ENCODE measurements at regions not wholly inside any gene's neighbourhood (a gene's known extent, or its start where the extent isn't known, plus 50 kb on each side); places are given as distances from the start of the nearest gene placed in this dataset.

- peak; percentile 10 for DNase-seq
Observed at GRCh38 chr3:110139048-110139447, 801.7 kb upstream of the DPPA4 start.

GRCh38 chr3:110139821-110140220 lies 802.5 kb upstream of the DPPA4 start:
- no peak for DNase-seq

- no peak for DNase-seq
Observed at GRCh38 chr3:110149763-110150162, 812.4 kb upstream of the DPPA4 start.

- no peak for DNase-seq
Observed at GRCh38 chr3:110157221-110157620, 819.9 kb upstream of the DPPA4 start.

GRCh38 chr3:110164632-110165369 lies 827.5 kb upstream of the DPPA4 start:
- DNase-seq, result no peak

- DNase-seq, result peak; percentile 47
Observed at GRCh38 chr3:110165370-110165743, 828.0 kb upstream of the DPPA4 start.

- peak; percentile 47 for DNase-seq
Observed at GRCh38 chr3:110165753-110166152, 828.4 kb upstream of the DPPA4 start.

- DNase-seq, result no peak
Observed at GRCh38 chr3:110166791-110167190, 829.4 kb upstream of the DPPA4 start.

GRCh38 chr3:110174908-110175307 lies 837.6 kb upstream of the DPPA4 start:
- no peak for DNase-seq

GRCh38 chr3:110178965-110179364 lies 841.6 kb upstream of the DPPA4 start:
- DNase-seq, result no peak

GRCh38 chr3:110180733-110181132 lies 843.4 kb upstream of the DPPA4 start:
- DNase-seq, result no peak

- no peak for DNase-seq
Observed at GRCh38 chr3:110181226-110181625, 843.9 kb upstream of the DPPA4 start.

GRCh38 chr3:110184536-110184935 lies 847.2 kb upstream of the DPPA4 start:
- DNase-seq, result no peak

- no peak for DNase-seq
Observed at GRCh38 chr3:110193074-110193473, 855.7 kb upstream of the DPPA4 start.

GRCh38 chr3:110198717-110199587 lies 861.6 kb upstream of the DPPA4 start:
- no peak for DNase-seq

- DNase-seq, result no peak
Observed at GRCh38 chr3:110199588-110199943, 862.2 kb upstream of the DPPA4 start.

GRCh38 chr3:110210086-110210660 lies 861.4 kb upstream of the NECTIN3 start:
- no peak for DNase-seq

GRCh38 chr3:110226645-110227044 lies 845.0 kb upstream of the NECTIN3 start:
- no peak for DNase-seq

GRCh38 chr3:110227991-110228390 lies 843.6 kb upstream of the NECTIN3 start:
- DNase-seq, result no peak

- no peak for DNase-seq
Observed at GRCh38 chr3:110234831-110235230, 836.8 kb upstream of the NECTIN3 start.

- no peak for DNase-seq
Observed at GRCh38 chr3:110236976-110237610, 834.5 kb upstream of the NECTIN3 start.

- no peak for DNase-seq
Observed at GRCh38 chr3:110243081-110243480, 828.5 kb upstream of the NECTIN3 start.

- no peak for DNase-seq
Observed at GRCh38 chr3:110246796-110247376, 824.7 kb upstream of the NECTIN3 start.
